OCI-LY7 (cell line): ENCODE measurements at regions not wholly inside any gene's neighbourhood (a gene's known extent, or its start where the extent isn't known, plus 50 kb on each side); places are given as distances from the start of the nearest gene placed in this dataset.

Source experiments
- CTCF ChIP-seq: fragments of 200-600 bp; sonication (generic); conservative IDR thresholded peaks from 2 replicates; pipeline ENCODE4 v1.5.1; 2014; ENCODE audit warnings: mild to moderate bottlenecking, antibody characterized with exemption, low read length, moderate library complexity, mixed read lengths
- EZH2phosphoT487 ChIP-seq: fragments of 200-600 bp; sonication (generic); IDR thresholded peaks from 2 replicates; pipeline ENCODE4 v1.6.1; 2018; ENCODE audit warnings: low read depth, borderline replicate concordance, mild to moderate bottlenecking, mixed run types, antibody characterized with exemption, low read length, moderate library complexity, mixed read lengths

- TF ChIP-seq CTCF (no peak), EZH2phosphoT487 (no peak)
Measured at GRCh38 chr9:95718263-95718662, 157.2 kb upstream of the ERCC6L2 start.
